Neural progenitor cell (in vitro differentiated cells): ENCODE measurements at regions not wholly inside any gene's neighbourhood (a gene's known extent, or its start where the extent isn't known, plus 50 kb on each side); places are given as distances from the start of the nearest gene placed in this dataset.

ENCODE experiments used
- EZH2 ChIP-seq: fragments of 200-600 bp; sonication (generic); IDR thresholded peaks from 2 replicates; pipeline ENCODE4 v1.6.1; 2017; ENCODE audit warnings: antibody characterized with exemption, mild to moderate bottlenecking, moderate library complexity
- EZH2phosphoT487 ChIP-seq: fragments of 200-600 bp; sonication (generic); IDR thresholded peaks from 2 replicates; pipeline ENCODE4 v1.6.1; 2017; ENCODE audit warnings: antibody characterized with exemption
- TF ChIP-seq, protein P1 (sequence below): fragments of 200-600 bp; sonication (generic); IDR thresholded peaks from 2 replicates; pipeline ENCODE4 v1.5.1; 2017; ENCODE audit warnings: antibody characterized with exemption, mild to moderate bottlenecking

DNA sequence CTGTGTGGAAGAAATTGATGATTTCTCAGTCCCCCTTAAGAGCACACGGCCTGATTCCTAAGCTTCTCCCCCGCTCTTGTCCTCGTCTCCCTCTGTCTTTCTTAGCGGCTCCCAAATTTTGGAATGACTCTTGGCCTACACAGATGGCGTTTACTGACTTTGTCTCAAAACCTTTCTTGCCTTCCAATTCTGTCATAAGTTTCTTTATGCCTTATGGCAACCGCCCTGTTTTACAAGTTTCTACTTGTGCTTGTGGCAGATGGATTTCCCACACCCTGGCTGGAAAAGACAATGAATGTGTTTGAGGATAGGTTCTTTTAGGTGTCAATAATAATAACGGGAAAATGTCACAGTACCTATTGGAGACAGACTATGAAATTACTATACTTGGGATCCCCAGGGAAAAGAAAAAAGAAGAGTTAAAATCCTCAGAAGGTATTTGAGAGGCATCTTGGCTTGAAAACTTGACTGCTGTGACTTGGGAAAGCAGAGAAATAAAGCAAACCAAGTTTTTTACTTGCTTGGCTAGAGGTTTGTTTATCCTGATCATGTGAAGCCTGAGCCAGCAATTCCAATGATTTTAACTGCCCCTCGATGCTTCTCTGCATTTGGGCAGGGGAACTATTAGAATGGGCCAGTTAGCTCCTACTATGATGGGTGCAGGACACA is 276.4 kb downstream of the HRH4 start:
- TF ChIP-seq, protein P1, sequence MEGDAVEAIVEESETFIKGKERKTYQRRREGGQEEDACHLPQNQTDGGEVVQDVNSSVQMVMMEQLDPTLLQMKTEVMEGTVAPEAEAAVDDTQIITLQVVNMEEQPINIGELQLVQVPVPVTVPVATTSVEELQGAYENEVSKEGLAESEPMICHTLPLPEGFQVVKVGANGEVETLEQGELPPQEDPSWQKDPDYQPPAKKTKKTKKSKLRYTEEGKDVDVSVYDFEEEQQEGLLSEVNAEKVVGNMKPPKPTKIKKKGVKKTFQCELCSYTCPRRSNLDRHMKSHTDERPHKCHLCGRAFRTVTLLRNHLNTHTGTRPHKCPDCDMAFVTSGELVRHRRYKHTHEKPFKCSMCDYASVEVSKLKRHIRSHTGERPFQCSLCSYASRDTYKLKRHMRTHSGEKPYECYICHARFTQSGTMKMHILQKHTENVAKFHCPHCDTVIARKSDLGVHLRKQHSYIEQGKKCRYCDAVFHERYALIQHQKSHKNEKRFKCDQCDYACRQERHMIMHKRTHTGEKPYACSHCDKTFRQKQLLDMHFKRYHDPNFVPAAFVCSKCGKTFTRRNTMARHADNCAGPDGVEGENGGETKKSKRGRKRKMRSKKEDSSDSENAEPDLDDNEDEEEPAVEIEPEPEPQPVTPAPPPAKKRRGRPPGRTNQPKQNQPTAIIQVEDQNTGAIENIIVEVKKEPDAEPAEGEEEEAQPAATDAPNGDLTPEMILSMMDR = no peak
- TF ChIP-seq EZH2 (no peak), EZH2phosphoT487 (no peak)
